ENCODE measurements at regions not wholly inside any gene's neighbourhood (a gene's known extent, or its start where the extent isn't known, plus 50 kb on each side); places are given as distances from the start of the nearest gene placed in this dataset.
A peak's percentile ranks its signal among the peaks of the same experiment; 100 is the strongest.

DNA sequence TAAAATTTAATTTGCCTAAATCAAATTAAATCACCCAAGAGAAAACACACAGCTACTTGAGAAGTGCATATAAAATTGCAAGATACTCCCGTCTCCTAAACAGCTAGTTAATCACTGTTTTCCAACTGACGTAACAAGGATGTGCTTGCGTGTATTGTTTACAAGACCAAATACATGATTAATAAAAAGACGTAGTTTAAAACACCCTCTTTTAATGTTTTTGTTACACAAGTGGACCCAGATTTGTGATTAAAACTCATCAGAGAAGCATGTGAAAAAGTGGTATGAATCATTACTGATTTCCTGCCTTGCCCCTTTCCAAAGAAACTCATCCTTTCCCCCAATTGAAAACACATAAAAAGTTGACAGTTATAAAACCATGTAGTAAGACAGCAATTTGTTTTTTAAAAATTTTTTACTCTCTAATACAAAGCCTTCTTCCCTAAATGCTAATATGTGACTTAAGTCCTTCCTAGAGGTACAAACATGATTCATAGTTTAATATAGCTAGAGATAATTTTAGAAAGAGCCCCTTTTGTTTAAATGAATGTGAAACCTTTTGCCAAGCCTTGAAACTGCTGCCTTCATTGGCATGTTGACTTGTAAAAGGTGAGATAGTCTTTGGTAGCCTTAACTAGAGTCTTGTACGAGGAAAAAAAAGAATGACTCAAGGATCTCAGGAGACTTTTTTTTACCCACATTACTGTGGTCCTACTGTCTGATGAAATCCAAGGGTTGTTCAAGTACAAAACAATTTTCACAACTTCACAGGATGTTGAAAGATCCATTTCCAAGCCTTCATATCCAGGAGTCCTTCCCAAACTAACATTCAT is 61.4 kb upstream of the FST start:
- Histone ChIP-seq H3K4me1 (ENCODE audit: control insufficient read depth in 1 of 2, insufficient read depth in 2 of 2, low read length in 2 of 2) (no peaks in the 10 kb centered on the region), H3K18ac (ENCODE audit: low read length) (no peak overlapping the region)
- no CpG with 5 or more reads among the region's 5 CpGs for WGBS (ENCODE audit: extremely low coverage, insufficient coverage, insufficient read length)

DNA sequence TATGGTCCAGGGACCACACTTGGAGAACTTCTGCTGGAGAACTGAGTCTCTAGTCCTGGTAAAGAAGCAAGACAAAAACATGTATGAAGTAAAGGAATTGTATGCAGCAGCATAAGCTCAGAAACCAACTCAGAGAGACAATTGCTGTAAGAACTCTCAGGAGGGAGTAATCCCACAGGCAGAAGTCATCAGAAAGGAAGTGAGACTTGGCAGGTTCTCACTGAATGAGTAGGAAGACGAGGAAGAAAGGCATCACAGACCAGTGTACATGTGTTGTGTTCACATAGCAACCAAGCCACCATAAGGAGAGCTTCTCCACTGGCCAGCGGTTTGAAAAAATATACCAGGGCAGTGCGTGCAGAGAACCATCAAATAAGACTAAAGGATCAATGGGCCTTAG is 57.9 kb upstream of the FST start:
- Histone ChIP-seq H2AK5ac (ENCODE audit: low read length) (no peak overlapping the region), H2BK5ac (ENCODE audit: low read depth, low read length, poor library complexity) (no peak overlapping the region), H4K91ac (ENCODE audit: low read depth, low read length) (no peak overlapping the region), H3K79me2 (ENCODE audit: control insufficient read depth, insufficient read depth, low read length, poor library complexity) (no peaks in the 10 kb centered on the region), H2BK120ac (ENCODE audit: insufficient read depth, low read length, poor library complexity) (no peak overlapping the region), H3K4me1 (ENCODE audit: control insufficient read depth in 1 of 2, insufficient read depth in 2 of 2, low read length in 2 of 2) (peaks cover 5 to 8% of the 10 kb centered on the region in 2 experiments), H4K12ac (ENCODE audit: low read depth, low read length) (no peak overlapping the region), H2BK12ac (ENCODE audit: low read length) (no peak overlapping the region), H3K79me1 (ENCODE audit: low read length) (peaks cover 4% of the 10 kb centered on the region), H3K27ac (ENCODE audit: low read depth, low read length) (no peak overlapping the region), H3K9ac (ENCODE audit: low read length) (no peak overlapping the region), H3K4ac (ENCODE audit: low read depth, low read length) (no peak overlapping the region), H3K18ac (ENCODE audit: low read length) (no peak overlapping the region), H3K23ac (ENCODE audit: low read length) (no peak overlapping the region), H3K14ac (ENCODE audit: low read length) (no peak overlapping the region), H3K36me3 (ENCODE audit: control insufficient read depth in 1 of 2, insufficient read depth in 2 of 2, low read length in 2 of 2) (no peaks in the 10 kb centered on the region), H4K8ac (ENCODE audit: low read depth, low read length) (no peak overlapping the region), H3K27me3 (ENCODE audit: insufficient read depth, low read length) (no peaks in the 10 kb centered on the region), H3K4me3 (ENCODE audit: low read depth, low read length) (no peak overlapping the region), H2AFZ (ENCODE audit: insufficient read depth, low read length, poor library complexity) (no peak overlapping the region), H3K9me3 (ENCODE audit: insufficient read depth, low read depth, low read length) (no peaks in the 10 kb centered on the region), H3K4me2 (ENCODE audit: low read length) (no peak overlapping the region)
- DNase-seq = no peak
- no CpG with 5 or more reads among the region's 3 CpGs for WGBS (ENCODE audit: extremely low coverage, insufficient coverage, insufficient read length)

More for the DNA sequence above, 61.4 kb upstream of the FST start:
- H3K4ac ChIP-seq (ENCODE audit: low read depth, low read length) = no peak overlapping the region
- H2AK5ac ChIP-seq (ENCODE audit: low read length) = no peak overlapping the region
- no peak overlapping the region for H4K8ac ChIP-seq (ENCODE audit: low read depth, low read length)
- no peak overlapping the region for H2AFZ ChIP-seq (ENCODE audit: insufficient read depth, low read length, poor library complexity)
- no peak overlapping the region for H4K12ac ChIP-seq (ENCODE audit: low read depth, low read length)
- H3K9me3 ChIP-seq (ENCODE audit: insufficient read depth, low read depth, low read length) = no peaks in the 10 kb centered on the region
- H3K79me1 ChIP-seq (ENCODE audit: low read length) = no peaks in the 10 kb centered on the region
- H3K23ac ChIP-seq (ENCODE audit: low read length) = no peak overlapping the region
- H3K4me3 ChIP-seq (ENCODE audit: low read depth, low read length) = no peak overlapping the region
- no peak overlapping the region for H3K27ac ChIP-seq (ENCODE audit: low read depth, low read length)
- no peak overlapping the region for H2BK5ac ChIP-seq (ENCODE audit: low read depth, low read length, poor library complexity)
- no peaks in the 10 kb centered on the region for H3K27me3 ChIP-seq (ENCODE audit: insufficient read depth, low read length)
- H2BK12ac ChIP-seq (ENCODE audit: low read length) = no peak overlapping the region
- no peak overlapping the region for H3K14ac ChIP-seq (ENCODE audit: low read length)
- no peak overlapping the region for H4K91ac ChIP-seq (ENCODE audit: low read depth, low read length)
- no peak overlapping the region for H3K9ac ChIP-seq (ENCODE audit: low read length)
- H3K36me3 ChIP-seq (ENCODE audit: control insufficient read depth in 1 of 2, insufficient read depth in 2 of 2, low read length in 2 of 2) = no peaks in the 10 kb centered on the region
- no peaks in the 10 kb centered on the region for H3K79me2 ChIP-seq (ENCODE audit: control insufficient read depth, insufficient read depth, low read length, poor library complexity)
- no peak for DNase-seq
- no peak overlapping the region for H3K4me2 ChIP-seq (ENCODE audit: low read length)
- H2BK120ac ChIP-seq (ENCODE audit: insufficient read depth, low read length, poor library complexity) = no peak overlapping the region

DNA sequence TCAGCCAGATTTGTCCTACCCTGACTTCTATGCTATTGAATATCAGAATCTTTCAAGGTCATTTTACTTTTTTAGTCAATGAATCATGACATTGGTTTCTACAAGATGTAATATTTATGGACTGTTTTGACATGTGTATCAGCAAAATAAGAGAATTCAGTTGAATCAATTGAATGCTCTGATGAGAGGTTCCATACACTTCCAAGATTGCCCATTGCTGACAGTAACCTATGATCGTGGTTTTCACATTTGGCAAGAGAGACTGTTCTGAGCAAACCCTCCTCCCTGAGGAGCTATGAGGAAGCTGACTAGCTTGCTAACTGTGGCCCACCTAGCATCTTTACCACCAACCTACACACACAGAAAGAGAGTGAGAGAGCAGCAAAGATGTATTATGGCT is 56.7 kb upstream of the FST start:
- Histone ChIP-seq H3K14ac (ENCODE audit: low read length) (no peak overlapping the region), H3K9me3 (ENCODE audit: insufficient read depth, low read depth, low read length) (no peaks in the 10 kb centered on the region), H3K4me1 (ENCODE audit: control insufficient read depth in 1 of 2, insufficient read depth in 2 of 2, low read length in 2 of 2) (peaks cover 5 to 8% of the 10 kb centered on the region in 2 experiments), H3K79me1 (ENCODE audit: low read length) (peaks cover 4% of the 10 kb centered on the region), H3K9ac (ENCODE audit: low read length) (no peak overlapping the region), H2BK12ac (ENCODE audit: low read length) (no peak overlapping the region), H4K12ac (ENCODE audit: low read depth, low read length) (no peak overlapping the region), H3K27me3 (ENCODE audit: insufficient read depth, low read length) (no peaks in the 10 kb centered on the region), H4K8ac (ENCODE audit: low read depth, low read length) (no peak overlapping the region), H3K4me2 (ENCODE audit: low read length) (no peak overlapping the region), H3K18ac (ENCODE audit: low read length) (no peak overlapping the region), H2AK5ac (ENCODE audit: low read length) (no peak overlapping the region), H3K23ac (ENCODE audit: low read length) (no peak overlapping the region), H3K4me3 (ENCODE audit: low read depth, low read length) (no peak overlapping the region), H3K36me3 (ENCODE audit: control insufficient read depth in 1 of 2, insufficient read depth in 2 of 2, low read length in 2 of 2) (no peaks in the 10 kb centered on the region), H2BK120ac (ENCODE audit: insufficient read depth, low read length, poor library complexity) (no peak overlapping the region), H2AFZ (ENCODE audit: insufficient read depth, low read length, poor library complexity) (no peak overlapping the region), H3K27ac (ENCODE audit: low read depth, low read length) (no peak overlapping the region), H3K79me2 (ENCODE audit: control insufficient read depth, insufficient read depth, low read length, poor library complexity) (no peaks in the 10 kb centered on the region), H4K91ac (ENCODE audit: low read depth, low read length) (no peak overlapping the region), H2BK5ac (ENCODE audit: low read depth, low read length, poor library complexity) (no peak overlapping the region), H3K4ac (ENCODE audit: low read depth, low read length) (no peak overlapping the region)
- WGBS (ENCODE audit: extremely low coverage, insufficient coverage, insufficient read length) = no CpG with 5 or more reads among the region's 1 CpG
- no peak for DNase-seq

DNA sequence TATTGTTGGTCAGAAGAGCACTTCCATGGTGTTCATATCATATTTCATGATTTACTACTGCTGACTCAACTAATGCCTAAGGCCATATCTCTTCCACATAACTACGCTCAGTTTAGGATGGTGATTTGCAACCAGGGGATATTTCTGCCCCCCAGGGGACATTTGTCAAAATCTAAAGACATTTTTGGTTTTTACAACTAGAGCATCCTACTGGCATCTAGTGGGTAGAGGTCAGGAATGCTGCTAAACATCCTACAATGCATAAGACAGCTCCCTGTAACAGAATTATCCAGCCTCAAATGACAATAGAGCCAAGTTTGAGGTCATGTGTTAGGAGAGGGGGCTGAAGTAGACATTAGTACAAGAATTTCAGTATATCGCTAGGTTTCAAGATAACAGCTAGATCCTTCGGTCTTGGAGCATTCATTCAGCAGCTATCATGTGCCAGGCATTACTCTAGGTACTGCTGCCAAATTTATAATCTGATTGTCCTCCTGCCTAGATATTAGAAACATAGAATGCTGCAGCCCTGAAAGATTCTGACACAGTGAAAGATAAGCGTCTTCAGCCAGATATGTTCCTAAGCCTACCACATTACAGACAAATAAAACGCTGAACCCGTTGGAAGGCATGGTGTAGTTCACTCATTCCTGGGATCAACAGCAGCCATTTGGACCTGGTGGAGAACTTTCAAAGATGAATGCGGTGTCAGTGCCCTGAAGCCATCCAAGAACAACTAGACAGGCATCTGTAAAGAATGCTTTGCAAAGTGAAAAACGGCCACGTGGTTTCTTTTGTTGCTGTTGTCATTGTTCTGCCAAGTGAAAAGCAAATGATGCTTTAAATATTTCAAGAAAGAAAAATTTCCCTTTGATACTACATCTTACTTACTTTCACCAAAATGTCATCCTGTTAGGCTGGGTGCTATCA is 55.5 kb upstream of the FST start:
- H3K79me2 ChIP-seq (ENCODE audit: control insufficient read depth, insufficient read depth, low read length, poor library complexity) = peaks cover under 1% of the 10 kb centered on the region
- H3K4me1 ChIP-seq (ENCODE audit: control insufficient read depth in 1 of 2, insufficient read depth in 2 of 2, low read length in 2 of 2) = peaks cover 5 to 14% of the 10 kb centered on the region in 2 experiments
- no CpG with 5 or more reads among the region's 9 CpGs for WGBS (ENCODE audit: extremely low coverage, insufficient coverage, insufficient read length)
- H2BK12ac ChIP-seq (ENCODE audit: low read length) = peak overlapping the region; percentile 59
- H3K9ac ChIP-seq (ENCODE audit: low read length) = no peak overlapping the region
- H3K27ac ChIP-seq (ENCODE audit: low read depth, low read length) = peak overlapping the region; percentile 27
- no peak overlapping the region for H2BK120ac ChIP-seq (ENCODE audit: insufficient read depth, low read length, poor library complexity)
- H4K8ac ChIP-seq (ENCODE audit: low read depth, low read length) = peak overlapping the region; percentile 44
- H3K14ac ChIP-seq (ENCODE audit: low read length) = no peak overlapping the region
- H4K12ac ChIP-seq (ENCODE audit: low read depth, low read length) = no peak overlapping the region
- H3K23ac ChIP-seq (ENCODE audit: low read length) = no peak overlapping the region
- no peak overlapping the region for H4K91ac ChIP-seq (ENCODE audit: low read depth, low read length)
- no peak overlapping the region for H2AFZ ChIP-seq (ENCODE audit: insufficient read depth, low read length, poor library complexity)
- no peak overlapping the region for H3K4ac ChIP-seq (ENCODE audit: low read depth, low read length)
- no peaks in the 10 kb centered on the region for H3K9me3 ChIP-seq (ENCODE audit: insufficient read depth, low read depth, low read length)
- no peaks in the 10 kb centered on the region for H3K27me3 ChIP-seq (ENCODE audit: insufficient read depth, low read length)
- no peaks in the 10 kb centered on the region for H3K36me3 ChIP-seq (ENCODE audit: control insufficient read depth in 1 of 2, insufficient read depth in 2 of 2, low read length in 2 of 2)
- peaks cover 9% of the 10 kb centered on the region for H3K79me1 ChIP-seq (ENCODE audit: low read length)
- H3K4me3 ChIP-seq (ENCODE audit: low read depth, low read length) = no peak overlapping the region
- no peak overlapping the region for H2AK5ac ChIP-seq (ENCODE audit: low read length)
- H2BK5ac ChIP-seq (ENCODE audit: low read depth, low read length, poor library complexity) = peak overlapping the region; percentile 29
- peak; percentile 44 to 60 for DNase-seq
- H3K4me2 ChIP-seq (ENCODE audit: low read length) = no peak overlapping the region
- H3K18ac ChIP-seq (ENCODE audit: low read length) = no peak overlapping the region

Data from trophoblast cell (in vitro differentiated cells and primary cell).